Testis (tissue), 2 donors: ENCODE measurements at regions not wholly inside any gene's neighbourhood (a gene's known extent, or its start where the extent isn't known, plus 50 kb on each side); places are given as distances from the start of the nearest gene placed in this dataset.

ENCODE experiments used
- DNase-seq: peaks from one replicate; pipeline ENCODE4 v3.0.0-alpha.2; 2019
- H3K27ac ChIP-seq, 2 donors: fragments of 200-600 bp; sonication (generic); one replicate each; pipeline ENCODE4 v1.5.1; 2019
- H3K27me3 ChIP-seq: fragments of 200-600 bp; sonication (generic); one replicate; pipeline ENCODE4 v1.5.1; 2019
- H3K36me3 ChIP-seq: fragments of 200-600 bp; sonication (generic); one replicate; pipeline ENCODE4 v1.5.1; 2017; ENCODE audit warnings: low read depth; ENCODE audit errors: missing control alignments
- H3K4me1 ChIP-seq: fragments of 200-600 bp; sonication (generic); one replicate; pipeline ENCODE4 v1.5.1; 2019
- H3K4me3 ChIP-seq, 2 donors: fragments of 200-600 bp; sonication (generic); one replicate each; pipeline ENCODE4 v1.5.1; 2017 to 2019
- H3K9me3 ChIP-seq: fragments of 200-600 bp; sonication (generic); one replicate; pipeline ENCODE4 v1.5.1; 2017
- POLR2A ChIP-seq: fragments of 450-650 bp; IDR thresholded peaks from one replicate; pipeline ENCODE4 v1.6.1; 2017; ENCODE audit warnings: antibody characterized with exemption, mild to moderate bottlenecking, moderate library complexity
- WGBS, 2 donors: methylation state at CpG; one replicate each; pipeline ENCODE4 v1.1.5; 2018; 5-methylcytosine and 5-hydroxymethylcytosine counted together
- intact Hi-C: fragments of 100-400 bp; cut with DNase I; formaldehyde crosslinking; loops from one replicate; pipeline ENCODE4 v1.15.1; 2023; ENCODE audit warnings: low total_unique reads
- TF ChIP-seq, protein P1 (sequence below), 3 experiments: fragments of 450-650 bp in 2 of 3; fragments of 200-600 bp in 1 of 3; sonication (generic) in 1 of 3; IDR thresholded peaks; one replicate each; pipeline ENCODE4 v1.5.1; 2016 to 2019; ENCODE audit warnings: antibody characterized with exemption in 3 of 3, mild to moderate bottlenecking in 2 of 3, moderate library complexity in 1 of 3

DNA sequence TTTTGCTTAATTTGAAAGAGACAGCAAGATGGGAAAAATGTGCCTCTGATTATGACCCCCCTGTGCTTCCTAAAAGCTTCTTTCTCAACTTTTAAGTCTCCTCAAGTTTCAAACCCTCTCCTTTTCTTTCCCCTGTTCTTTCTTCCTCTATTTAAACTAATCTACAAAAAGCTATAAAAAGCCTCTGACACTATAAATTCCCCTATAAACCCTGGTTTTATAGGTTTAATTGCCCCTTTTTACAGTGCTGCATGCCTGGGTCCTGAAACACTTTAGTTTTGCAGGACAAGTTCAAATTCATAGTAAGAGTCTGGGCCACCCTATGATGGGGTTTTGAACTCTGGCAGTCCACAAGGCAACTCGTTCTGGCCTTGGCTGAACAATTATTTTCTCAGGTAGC lies 510.9 kb upstream of the TBX3 start:
- Histone ChIP-seq H3K27me3 (no peaks in the 10 kb centered on the region), H3K36me3 (no peaks in the 10 kb centered on the region), H3K4me3 (no peak overlapping the region), H3K27ac (no peak overlapping the region), H3K4me1 (no peaks in the 10 kb centered on the region), H3K9me3 (no peaks in the 10 kb centered on the region)
- DNase-seq, result no peak
- no peak for TF ChIP-seq POLR2A
- TF ChIP-seq, protein P1, sequence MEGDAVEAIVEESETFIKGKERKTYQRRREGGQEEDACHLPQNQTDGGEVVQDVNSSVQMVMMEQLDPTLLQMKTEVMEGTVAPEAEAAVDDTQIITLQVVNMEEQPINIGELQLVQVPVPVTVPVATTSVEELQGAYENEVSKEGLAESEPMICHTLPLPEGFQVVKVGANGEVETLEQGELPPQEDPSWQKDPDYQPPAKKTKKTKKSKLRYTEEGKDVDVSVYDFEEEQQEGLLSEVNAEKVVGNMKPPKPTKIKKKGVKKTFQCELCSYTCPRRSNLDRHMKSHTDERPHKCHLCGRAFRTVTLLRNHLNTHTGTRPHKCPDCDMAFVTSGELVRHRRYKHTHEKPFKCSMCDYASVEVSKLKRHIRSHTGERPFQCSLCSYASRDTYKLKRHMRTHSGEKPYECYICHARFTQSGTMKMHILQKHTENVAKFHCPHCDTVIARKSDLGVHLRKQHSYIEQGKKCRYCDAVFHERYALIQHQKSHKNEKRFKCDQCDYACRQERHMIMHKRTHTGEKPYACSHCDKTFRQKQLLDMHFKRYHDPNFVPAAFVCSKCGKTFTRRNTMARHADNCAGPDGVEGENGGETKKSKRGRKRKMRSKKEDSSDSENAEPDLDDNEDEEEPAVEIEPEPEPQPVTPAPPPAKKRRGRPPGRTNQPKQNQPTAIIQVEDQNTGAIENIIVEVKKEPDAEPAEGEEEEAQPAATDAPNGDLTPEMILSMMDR (IDR thresholded peaks at IDR 0.05), result no peak
- intact Hi-C loops, result no loop called here
- 86 to 95% methylated on average over 1 of the region's 1 CpG for WGBS, 2 donors

DNA sequence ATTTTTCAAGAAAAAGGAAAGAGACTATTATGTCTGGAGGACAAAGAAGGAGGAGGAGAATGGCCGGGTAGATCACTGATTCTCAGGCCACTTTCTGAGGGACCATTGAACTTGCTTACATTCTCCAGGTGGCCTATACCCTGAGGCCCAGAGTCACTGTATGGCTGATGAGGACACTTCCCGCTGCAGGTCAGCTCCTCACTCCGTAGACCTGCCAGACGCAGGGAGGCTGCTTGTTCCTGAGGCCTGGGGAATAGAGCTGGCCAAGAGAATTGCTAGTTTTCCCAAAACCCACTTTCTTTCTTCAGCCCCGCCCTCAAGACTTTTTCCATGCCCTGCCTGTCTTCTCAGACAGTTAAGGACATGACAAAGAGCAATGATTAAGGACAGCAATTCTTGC lies 510.5 kb upstream of the TBX3 start:
- no peaks in the 10 kb centered on the region for H3K27me3 ChIP-seq
- H3K4me1 ChIP-seq, result no peaks in the 10 kb centered on the region
- no peaks in the 10 kb centered on the region for H3K36me3 ChIP-seq
- intact Hi-C loops, result no loop called here
- no peak for DNase-seq
- no peak for TF ChIP-seq POLR2A
- TF ChIP-seq, protein P1 (IDR thresholded peaks at IDR 0.05), result no peak
- H3K27ac ChIP-seq, result no peak overlapping the region
- WGBS, 2 donors, result 82 to 85% methylated on average over 5 of the region's 5 CpGs
- no peak overlapping the region for H3K4me3 ChIP-seq
- no peaks in the 10 kb centered on the region for H3K9me3 ChIP-seq

DNA sequence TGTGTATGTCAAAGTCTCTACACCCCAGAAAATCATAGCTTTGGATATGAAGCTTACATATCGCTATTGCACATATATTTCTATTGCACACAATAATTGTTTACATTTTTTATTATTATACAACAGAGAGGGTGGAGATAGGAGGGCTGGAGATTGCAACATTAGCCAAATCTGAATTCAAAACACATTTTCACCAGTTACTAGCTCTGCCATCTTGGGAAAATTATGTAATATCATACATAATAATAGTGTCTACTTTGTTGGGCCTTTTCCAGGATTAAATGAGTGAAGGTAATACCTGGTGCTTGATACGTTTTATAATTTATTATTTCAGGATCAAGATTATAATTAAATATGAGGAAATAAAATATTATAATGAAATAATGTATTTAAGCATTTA lies 507.4 kb upstream of the TBX3 start:
- intact Hi-C loops, result no loop called here
- 75% methylated on average over 2 of the region's 2 CpGs for WGBS, 2 donors

DNA sequence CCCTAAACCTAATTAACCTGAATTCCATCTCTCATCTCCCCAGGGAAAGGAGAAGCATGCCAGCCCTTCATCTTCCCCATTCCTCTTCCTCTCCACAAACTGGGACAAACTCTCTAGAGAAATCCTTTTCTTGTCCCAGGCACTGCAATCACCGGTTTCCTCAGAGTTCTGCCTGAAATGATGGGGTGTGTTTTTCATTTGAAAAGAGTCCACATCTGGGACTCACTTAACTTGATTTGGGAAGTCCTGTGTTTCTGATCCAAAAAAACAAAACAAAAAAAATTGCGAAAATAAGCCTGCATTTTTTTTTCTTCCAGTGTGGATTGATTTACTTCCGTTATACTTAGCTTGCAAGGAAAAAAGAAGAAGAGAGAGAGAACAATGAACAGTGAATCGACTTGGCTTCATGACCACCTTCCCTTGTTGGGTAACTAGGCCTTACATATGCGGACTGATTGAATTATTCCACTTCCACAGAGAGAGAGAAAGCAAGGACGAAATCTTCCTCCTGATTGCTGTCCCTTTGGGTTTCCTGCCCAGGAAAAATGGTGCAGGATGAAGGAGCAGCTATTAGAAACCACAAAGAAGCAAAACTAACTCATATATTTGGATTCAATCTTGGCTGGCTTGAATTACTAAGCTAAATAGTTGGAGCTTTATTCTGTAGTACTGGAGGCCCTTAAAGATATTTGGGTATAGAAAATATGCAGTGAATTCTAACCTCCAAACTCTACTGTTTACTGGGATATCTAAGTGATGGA lies 506.2 kb upstream of the TBX3 start:
- intact Hi-C loops, result no loop called here
- Histone ChIP-seq H3K27ac (no peak overlapping the region), H3K4me3 (no peak overlapping the region), H3K4me1 (no peaks in the 10 kb centered on the region), H3K27me3 (no peaks in the 10 kb centered on the region), H3K36me3 (no peaks in the 10 kb centered on the region), H3K9me3 (no peaks in the 10 kb centered on the region)
- TF ChIP-seq, protein P1 (IDR thresholded peaks at IDR 0.05), result no peak
- no peak for TF ChIP-seq POLR2A
- no peak for DNase-seq
- 79 to 87% methylated on average over 6 of the region's 6 CpGs for WGBS, 2 donors

More for the DNA sequence above, 507.4 kb upstream of the TBX3 start:
- TF ChIP-seq POLR2A, result no peak
- TF ChIP-seq, protein P1 (IDR thresholded peaks at IDR 0.05), result no peak
- Histone ChIP-seq H3K4me1 (no peaks in the 10 kb centered on the region), H3K9me3 (no peaks in the 10 kb centered on the region), H3K27ac (no peak overlapping the region), H3K27me3 (no peaks in the 10 kb centered on the region), H3K4me3 (no peak overlapping the region), H3K36me3 (no peaks in the 10 kb centered on the region)
- no peak for DNase-seq

DNA sequence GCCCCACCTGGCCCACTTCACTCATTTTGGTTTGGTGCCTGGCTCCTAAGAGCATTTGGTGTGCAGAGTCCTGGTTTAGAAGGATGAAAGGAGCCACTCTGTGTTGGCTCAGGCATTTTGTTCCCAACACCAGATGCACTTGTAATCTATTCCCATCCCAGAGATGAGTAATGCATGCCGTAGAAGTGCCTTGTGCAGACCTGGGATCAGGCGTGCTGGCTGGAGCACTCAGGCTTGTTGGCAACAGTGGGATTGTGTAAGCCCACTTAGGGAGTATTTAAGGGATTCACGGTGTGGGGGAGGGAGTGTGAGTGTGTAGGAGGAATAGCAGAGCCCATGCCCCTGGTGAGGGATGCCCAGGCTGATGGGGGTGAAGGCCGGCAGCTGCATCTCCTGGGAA lies 501.5 kb upstream of the TBX3 start:
- intact Hi-C loops, result no loop called here
- no peak for DNase-seq

More for the DNA sequence above, 501.5 kb upstream of the TBX3 start:
- Histone ChIP-seq H3K9me3 (no peaks in the 10 kb centered on the region), H3K4me3 (no peak overlapping the region), H3K27me3 (no peaks in the 10 kb centered on the region), H3K27ac (no peak overlapping the region), H3K4me1 (no peaks in the 10 kb centered on the region), H3K36me3 (no peaks in the 10 kb centered on the region)
- 30 to 88% methylated on average over 4 of the region's 4 CpGs for WGBS, 2 donors
- TF ChIP-seq, protein P1 (IDR thresholded peaks at IDR 0.05), result no peak
- TF ChIP-seq POLR2A, result no peak
